Hippocampal formation (tissue), 2 donors: ENCODE measurements at regions not wholly inside any gene's neighbourhood (a gene's known extent, or its start where the extent isn't known, plus 50 kb on each side); places are given as distances from the start of the nearest gene placed in this dataset.

Experiments used
- DNase-seq, 2 donors: peaks; one replicate each; lab custom pipeline; 2025; lab: John Stamatoyannopoulos, UW

- DNase-seq, result no peak
Measured at GRCh38 chr6:85192596-85192995, 257.3 kb upstream of the NT5E start.

GRCh38 chr6:85192186-85192585, 257.7 kb upstream of the NT5E start:
- no peak for DNase-seq

- DNase-seq, result no peak
Measured at GRCh38 chr6:85191656-85192055, 258.2 kb upstream of the NT5E start.

DNA sequence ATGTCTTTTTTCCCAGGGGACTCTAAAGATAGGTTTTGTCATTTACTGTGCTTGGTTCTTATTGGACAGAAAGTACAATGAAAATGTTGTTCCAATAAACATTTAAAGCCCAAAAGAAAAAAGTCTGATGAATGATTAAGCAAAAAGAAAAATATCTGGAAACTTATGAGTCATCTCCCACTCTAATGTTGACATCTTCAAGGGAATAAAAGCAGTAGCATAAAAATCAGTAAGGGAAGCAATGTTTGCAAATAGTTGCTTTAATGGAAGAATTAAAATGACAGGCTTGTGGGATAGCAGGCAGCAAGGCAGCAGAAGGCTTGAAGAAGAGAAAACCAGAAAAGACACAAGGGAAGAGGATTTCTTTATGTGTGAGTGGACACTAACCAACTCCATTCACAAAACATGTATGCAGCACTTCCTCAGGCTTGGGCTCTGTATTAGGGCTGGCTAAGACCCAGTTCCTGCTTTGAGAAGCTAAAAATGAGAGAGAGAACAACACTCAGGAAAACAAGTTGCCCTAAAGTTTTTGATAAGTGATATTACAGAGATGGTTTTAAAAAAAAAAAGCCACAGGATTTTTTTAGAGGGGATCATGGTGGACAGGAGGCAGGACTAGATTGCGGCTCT, 263.2 kb upstream of the NT5E start:
- DNase-seq, result no peak

DNA sequence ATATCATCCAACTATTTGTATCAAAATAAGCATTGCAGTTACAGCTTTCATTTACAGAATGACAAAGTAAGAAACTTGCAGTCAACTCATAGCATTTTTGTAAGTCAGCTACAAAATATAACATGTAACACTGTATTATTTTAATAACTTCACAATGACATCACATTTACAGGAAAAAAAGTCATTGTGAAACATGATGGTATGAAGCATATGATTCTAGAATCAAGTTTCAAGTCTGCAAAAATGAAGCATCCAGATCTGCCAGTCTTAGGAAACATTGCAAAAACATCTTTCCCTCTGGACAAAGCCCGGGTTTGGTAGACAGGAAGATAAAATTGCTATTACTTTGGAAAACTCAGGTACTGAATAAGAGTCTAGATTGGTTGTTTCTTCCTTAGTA, 263.9 kb upstream of the NT5E start:
- no peak for DNase-seq

GRCh38 chr6:85183841-85184240, 266.0 kb upstream of the NT5E start:
- DNase-seq, result no peak

- DNase-seq, result no peak
Measured at GRCh38 chr6:85172705-85173104, 277.2 kb upstream of the NT5E start.

- no peak for DNase-seq
Measured at GRCh38 chr6:85172161-85172560, 277.7 kb upstream of the NT5E start.

- DNase-seq, result no peak
Measured at GRCh38 chr6:85169189-85169588, 280.7 kb upstream of the NT5E start.

DNA sequence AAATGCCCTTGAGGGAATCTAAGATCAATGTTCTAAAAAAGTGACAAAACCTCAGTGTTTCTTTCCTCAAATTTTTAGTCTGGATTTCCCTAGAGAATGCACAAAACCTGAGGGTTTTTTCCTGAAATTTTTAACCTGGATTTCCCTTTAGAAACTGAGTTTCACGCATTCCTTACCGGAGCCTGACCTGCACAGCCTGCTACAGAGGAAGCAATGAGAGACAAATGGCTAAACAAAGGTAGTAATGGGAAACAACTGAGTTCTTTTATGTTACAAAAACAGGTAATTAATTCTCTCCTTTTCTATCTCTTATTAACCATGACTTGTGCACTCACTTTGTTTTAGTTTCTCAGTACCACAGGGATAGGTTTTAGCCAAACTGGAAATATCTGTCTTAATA, 281.7 kb upstream of the NT5E start:
- no peak for DNase-seq

GRCh38 chr6:85166114-85166741, 283.7 kb upstream of the NT5E start:
- DNase-seq, result no peak

DNA sequence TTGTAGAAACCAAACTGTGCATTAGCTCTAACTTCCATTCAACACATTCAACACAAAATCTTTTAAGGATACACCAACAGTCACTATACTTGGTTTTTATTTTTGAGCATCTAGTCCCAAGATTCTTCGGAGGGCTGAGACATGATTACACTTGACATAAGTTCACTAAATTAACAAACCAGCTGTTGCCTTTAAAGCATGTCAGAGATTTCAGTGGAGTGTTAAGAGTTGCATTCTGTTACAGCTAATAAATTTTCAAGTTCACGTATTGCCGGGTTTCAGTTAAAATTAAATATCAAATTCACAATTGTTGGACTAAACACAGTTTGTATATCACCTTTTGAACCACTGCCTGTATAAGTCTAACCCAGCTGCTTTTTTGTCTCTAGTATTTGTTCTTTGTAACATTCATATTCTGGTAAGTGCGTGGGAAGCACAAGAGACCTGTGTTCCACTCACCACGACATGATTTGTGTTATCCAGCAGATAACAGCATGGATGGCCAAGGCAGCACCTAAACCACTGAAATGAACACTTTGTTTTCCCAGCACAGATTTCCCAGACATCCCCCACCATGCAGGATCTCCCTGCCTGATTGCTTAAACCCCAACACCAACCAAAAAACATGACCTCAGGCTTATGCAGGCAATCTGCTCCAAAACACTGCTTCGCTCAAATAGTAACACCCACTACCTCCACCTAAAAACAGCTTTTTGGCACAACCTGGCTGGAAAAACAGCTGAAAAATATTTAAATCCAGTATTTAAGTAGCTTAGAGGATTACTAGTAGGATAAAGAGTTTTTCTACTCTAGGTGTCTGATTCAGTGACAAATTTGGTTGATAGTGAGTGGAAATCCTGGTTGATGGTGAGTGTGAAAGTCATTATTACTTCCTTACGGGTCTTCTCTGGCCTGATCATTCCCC, 286.5 kb upstream of the NT5E start:
- DNase-seq, result no peak

DNA sequence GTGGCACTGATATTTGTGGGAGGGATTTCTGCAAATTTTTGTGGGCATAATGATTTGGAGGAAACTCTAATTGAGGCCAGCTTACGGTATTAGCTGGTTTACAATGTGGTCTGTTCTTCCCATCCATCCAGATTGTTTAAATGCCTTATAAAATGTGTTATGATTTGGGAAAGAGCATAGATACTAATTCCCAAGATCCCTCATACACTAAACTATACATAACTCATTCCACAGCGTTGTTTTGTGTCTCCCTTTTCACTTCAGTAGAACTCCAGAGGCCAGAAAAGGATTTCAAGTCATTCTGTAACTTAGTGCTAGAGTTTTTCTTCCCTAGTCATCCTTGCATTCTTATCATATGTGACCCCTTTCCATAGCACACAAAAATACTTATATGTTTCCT, 292.6 kb upstream of the NT5E start:
- DNase-seq, result no peak

DNA sequence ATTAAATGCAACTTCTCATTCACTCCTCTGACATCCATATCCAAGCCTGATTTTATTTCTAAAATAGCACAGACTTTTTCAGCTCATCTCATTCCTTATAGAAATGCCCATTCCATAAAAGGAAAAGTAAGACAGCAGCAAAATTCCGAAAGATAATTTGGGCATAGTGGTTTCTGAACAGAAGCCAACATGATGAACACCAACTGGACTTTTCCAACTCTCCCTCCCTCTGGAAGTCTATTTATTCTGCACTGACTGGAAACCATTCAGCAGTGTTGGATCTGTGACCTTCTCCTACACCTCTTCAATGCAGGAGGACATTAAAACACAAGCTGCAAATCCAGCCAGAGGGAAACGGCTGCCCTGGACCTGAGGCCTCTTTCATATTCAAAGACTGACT, 306.2 kb upstream of the NT5E start:
- no peak for DNase-seq

DNA sequence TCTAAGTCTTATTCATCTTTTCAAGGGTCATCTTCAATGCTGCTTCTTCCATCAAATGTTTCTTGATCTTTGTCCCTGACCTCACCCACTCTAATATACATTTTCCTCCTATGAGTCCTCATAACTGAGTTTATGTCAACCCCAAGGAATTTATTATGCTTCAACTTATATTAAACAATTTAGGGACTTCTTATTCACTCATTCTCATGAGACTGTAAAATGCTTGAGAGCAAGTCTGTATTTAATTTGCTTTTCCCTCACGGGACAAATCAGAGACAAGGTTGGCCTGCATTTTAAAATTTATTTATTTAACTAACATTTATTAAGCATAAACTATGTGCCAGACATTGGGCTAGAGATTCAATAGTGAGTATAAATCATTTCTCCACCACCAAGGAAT, 312.0 kb upstream of the NT5E start:
- DNase-seq, result no peak

GRCh38 chr6:85136310-85136709, 313.6 kb upstream of the NT5E start:
- no peak for DNase-seq

GRCh38 chr6:85135376-85136094, 314.3 kb upstream of the NT5E start:
- no peak for DNase-seq

- no peak for DNase-seq
Measured at GRCh38 chr6:85134172-85134571, 315.7 kb upstream of the NT5E start.

DNA sequence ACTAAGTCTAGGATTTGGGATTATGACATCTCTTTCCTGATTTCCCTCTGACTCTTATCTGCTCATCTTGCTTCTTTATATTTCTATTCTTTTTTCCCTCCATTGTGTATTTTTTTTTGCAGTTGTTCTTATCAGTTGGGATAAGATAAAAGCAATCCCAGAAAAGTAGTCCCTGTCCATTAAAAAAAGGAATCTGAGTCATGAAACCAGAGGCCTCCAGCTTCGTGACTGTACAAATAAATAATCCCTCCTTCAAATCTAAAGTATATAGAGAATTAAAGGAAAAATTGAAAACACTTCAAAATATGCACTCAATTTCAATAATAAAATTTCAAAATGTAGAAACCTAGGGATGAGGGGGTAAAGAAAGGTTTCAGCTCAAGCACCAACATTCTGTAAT, 317.8 kb upstream of the NT5E start:
- no peak for DNase-seq

DNA sequence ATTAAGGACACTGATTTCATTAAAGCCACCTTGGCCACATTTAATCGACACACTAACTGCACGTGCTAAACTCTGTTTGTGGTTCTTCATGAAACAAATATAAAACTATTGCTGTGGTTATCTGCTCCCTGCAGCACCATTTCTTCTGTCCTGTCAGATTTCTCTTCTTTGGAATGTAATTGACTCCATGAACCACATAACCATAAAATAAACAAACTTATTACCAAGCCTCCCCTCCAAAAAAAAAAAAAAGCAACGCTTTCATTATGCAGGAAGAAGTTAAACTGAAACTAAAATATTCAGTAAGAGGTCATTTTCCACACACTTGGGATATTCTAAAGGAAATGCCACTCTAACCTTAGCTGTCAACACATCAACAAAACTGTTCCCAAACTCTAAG, 319.1 kb upstream of the NT5E start:
- no peak for DNase-seq

DNA sequence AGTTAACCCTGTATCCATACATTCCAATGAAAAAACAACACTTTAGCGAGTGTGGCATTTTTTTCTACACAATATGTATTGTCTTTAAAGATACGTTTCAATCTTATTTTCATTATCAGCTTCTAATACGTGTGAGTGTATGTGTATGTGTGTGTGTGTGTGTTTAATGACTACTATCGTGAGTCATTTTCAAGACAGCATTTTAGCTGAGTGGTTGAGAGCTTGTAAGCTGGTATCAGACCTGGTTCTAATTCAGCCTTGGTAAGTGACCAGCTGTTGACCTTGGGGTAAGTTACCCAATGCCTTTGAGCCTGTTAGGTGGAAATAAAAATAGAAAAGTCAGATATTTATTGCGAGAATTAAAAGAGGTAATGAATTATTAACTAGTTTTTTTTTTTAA, 320.0 kb upstream of the NT5E start:
- DNase-seq, result no peak

GRCh38 chr6:85128781-85129180, 321.1 kb upstream of the NT5E start:
- no peak for DNase-seq
